Ovary (tissue), 3 donors: ENCODE measurements at regions not wholly inside any gene's neighbourhood (a gene's known extent, or its start where the extent isn't known, plus 50 kb on each side); places are given as distances from the start of the nearest gene placed in this dataset.

Experiments used
- EP300 ChIP-seq: sonication (generic); formaldehyde crosslinking; IDR thresholded peaks from one replicate; pipeline ENCODE4 v1.6.1; 2017; ENCODE audit warnings: antibody characterized with exemption
- POLR2A ChIP-seq: fragments of 450-650 bp; IDR thresholded peaks from one replicate; pipeline ENCODE4 v1.6.1; 2017; ENCODE audit warnings: antibody characterized with exemption, mild to moderate bottlenecking, moderate library complexity
- TF ChIP-seq, protein P1 (sequence below), 3 donors: fragments of 450-650 bp in 2 of 3; fragments of 200-600 bp in 1 of 3; IDR thresholded peaks; one replicate each; pipeline versions ENCODE4 v1.5.1 to v1.8.0; 2016 to 2022; ENCODE audit warnings: antibody characterized with exemption in 3 of 3, mild to moderate bottlenecking in 1 of 3
- donor health status: DM: no; HTN: no; CAD: no.

DNA sequence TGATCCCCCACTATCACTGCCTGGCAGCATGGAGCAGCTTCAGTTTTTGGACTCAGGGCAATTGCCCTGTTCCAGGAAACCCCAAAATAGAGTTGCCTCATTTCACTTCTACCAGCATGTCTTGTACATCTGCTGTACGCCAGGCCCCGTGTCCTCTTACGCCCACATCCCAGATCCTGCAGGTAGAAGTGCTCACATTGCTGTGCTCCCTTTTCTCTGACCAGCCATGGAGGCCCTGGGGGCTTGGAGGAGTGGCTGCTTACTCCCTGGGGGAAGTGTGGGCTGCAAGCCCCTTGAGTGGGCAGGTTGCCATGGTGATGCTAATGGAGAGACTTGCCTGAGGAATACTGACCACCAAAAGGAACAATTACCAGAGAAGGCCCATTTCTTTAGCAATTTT, 55.6 kb upstream of the KCNIP1 start:
- TF ChIP-seq, protein P1, sequence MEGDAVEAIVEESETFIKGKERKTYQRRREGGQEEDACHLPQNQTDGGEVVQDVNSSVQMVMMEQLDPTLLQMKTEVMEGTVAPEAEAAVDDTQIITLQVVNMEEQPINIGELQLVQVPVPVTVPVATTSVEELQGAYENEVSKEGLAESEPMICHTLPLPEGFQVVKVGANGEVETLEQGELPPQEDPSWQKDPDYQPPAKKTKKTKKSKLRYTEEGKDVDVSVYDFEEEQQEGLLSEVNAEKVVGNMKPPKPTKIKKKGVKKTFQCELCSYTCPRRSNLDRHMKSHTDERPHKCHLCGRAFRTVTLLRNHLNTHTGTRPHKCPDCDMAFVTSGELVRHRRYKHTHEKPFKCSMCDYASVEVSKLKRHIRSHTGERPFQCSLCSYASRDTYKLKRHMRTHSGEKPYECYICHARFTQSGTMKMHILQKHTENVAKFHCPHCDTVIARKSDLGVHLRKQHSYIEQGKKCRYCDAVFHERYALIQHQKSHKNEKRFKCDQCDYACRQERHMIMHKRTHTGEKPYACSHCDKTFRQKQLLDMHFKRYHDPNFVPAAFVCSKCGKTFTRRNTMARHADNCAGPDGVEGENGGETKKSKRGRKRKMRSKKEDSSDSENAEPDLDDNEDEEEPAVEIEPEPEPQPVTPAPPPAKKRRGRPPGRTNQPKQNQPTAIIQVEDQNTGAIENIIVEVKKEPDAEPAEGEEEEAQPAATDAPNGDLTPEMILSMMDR (IDR thresholded peaks at IDR 0.05), result no peak
- TF ChIP-seq EP300 (no peak), POLR2A (no peak)
